ENCODE measurements at regions not wholly inside any gene's neighbourhood (a gene's known extent, or its start where the extent isn't known, plus 50 kb on each side); places are given as distances from the start of the nearest gene placed in this dataset.

DNA sequence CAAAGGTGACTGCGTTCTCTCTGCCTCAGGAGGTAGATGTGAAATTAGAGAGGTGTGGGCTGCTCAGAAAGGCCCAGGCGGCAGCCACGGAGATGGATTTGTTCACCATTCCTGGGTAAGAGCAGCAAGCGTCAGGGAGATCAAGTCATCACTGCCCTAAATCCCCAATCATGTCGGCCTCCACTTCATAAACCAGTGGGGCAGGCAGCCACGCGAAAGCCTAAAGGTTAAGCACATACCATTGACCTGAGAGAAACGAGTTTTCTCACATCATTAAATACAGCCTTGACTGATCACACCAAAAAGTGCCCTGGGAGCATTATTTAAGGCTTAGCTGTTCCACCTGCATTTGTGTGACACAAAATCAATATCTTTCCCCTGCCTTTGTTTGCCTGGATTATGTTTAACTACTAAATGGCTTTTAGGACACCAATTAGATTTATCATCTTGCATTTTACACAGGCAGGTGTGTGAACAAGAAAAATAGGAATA, 50.7 kb upstream of the FOXB1 start:
- peak; percentile 91 for DNase-seq

- no peak for DNase-seq
These were observed 51.2 kb upstream of the FOXB1 start for GRCh38 chr15:59952960-59953359.

- no peak for DNase-seq
These were observed 53.3 kb upstream of the FOXB1 start for GRCh38 chr15:59950603-59951388.

- no peak for DNase-seq
These were observed 55.0 kb upstream of the FOXB1 start for GRCh38 chr15:59948924-59949613.

DNA sequence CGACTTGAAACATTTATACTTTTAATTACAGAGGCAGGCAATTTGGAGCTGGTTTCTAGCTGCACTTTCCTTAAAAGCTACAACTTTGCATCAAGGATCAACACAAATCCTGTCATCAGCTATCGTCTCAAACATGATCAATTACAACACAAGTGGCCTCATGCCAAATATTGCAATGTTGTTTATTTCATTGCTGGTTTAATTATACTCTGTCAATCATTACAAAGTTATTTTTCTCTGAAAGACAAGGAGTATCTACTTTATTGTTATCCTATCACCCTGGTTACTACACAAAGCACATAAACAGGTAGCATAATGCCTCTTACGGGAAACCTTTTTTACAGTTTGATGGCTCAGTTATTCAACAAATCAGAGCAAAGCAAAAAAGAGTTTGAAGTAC, 58.0 kb upstream of the FOXB1 start:
- no peak for DNase-seq

GRCh38 chr15:59945036-59945435, 59.1 kb upstream of the FOXB1 start:
- DNase-seq: no peak

- no peak for DNase-seq
These were observed 62.5 kb upstream of the FOXB1 start for GRCh38 chr15:59941612-59942011.

DNA sequence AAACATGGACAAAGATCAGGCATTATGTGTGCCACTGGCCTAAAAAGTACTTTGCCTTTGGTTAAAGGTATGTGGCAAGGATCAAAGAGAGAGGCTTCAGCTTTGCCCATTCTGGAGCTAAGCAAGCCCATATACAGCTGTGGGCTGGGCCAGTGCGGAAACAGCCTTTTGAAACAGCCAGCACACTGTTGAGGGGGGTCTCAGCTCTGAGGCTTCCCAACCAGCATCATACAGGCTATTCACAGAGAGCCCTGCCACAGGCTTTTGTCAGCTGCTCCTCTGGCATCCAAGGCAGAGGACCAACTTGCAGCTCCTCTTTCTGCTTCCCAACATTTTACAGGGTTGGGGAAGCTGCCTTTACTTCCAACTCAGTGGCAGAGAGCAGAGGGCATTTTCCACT, 63.2 kb upstream of the FOXB1 start:
- DNase-seq: no peak

DNA sequence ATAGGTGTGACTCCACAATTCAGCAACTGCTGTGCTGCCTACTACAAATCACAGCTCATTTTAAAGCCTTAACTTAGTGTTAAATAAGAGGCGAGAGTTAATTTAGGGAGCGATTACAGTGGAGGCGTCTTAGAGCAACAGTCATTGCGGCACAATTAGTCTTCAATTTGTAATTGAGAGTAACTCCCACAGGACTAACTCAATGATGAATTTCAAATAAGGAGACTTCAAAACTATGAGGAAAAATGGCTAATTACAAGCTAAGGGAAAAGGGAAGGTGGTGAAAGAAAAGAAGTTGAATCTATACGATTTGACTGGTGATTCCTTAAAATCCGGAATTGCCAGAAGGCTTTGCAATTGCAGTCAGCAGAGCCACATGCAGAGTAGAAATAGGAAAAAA, 63.7 kb upstream of the FOXB1 start:
- DNase-seq: no peak

DNA sequence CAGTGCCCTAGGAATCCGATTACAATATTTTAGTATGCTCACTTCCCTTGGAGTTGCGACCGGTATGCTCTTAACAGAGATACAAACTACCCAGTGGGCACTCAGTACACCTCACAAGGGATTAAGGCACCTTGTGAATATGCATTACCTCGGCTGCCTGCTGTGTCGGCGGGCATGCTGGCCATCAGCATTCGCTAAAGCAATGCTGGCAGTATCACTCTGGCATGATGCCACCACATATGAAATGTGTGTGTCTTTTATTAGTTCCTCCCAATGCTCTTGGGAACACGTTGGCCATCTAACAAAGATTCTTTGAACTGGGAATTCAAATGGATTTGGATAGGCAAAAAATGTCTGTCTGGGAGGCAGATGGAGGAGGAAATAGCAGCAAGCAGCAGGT, 67.4 kb upstream of the FOXB1 start:
- DNase-seq: peak; percentile 16

DNA sequence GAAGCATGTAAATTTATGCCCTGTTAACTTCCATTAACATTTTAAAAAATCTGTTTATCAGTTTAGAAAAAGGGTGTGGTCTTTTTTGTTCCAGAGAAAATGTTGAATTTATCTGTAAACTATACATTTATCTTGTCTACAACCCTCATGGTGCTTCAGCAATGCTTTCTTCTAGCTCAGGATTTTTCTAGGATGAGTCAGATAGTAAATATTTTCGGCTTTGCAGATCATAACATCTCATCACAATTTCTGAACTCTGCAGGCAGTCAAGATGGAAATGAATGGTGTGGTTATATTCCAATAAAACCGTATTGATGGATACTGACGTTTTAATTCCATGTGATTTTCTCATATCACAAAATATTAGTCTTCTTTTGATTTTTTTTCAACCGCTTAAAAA, 70.5 kb upstream of the FOXB1 start:
- no peak for DNase-seq

DNA sequence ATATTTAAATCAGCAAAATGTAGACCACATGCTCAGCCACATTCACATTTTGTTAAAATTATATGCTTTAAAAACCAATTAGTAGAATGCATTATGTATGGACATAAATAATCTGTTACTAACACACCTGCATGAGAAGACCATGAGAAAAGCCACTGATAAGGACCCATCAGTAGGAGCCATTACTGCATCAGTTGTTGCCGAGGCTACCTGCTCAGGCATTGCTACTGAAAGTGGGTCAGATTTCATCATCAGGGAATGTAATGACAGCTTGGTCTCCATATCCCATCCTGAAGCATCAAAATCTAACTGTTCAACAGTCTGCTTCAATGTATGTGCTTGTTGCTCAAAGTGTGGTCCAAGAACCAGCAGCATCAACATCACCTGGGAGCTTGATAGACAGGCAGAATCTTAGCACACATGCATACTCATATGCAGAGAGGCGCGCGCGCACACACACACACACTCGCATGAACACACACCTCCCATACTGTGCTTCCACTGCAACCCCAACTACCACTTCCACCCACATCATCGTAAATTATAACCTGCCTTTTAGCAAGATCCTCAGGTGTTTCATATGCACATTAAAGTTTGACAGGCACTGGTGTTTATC, 72.4 kb upstream of the FOXB1 start:
- DNase-seq: no peak

- DNase-seq: no peak
These were observed 79.1 kb upstream of the FOXB1 start for GRCh38 chr15:59924812-59925522.

- no peak for DNase-seq
These were observed 80.0 kb upstream of the FOXB1 start for GRCh38 chr15:59924096-59924495.

DNA sequence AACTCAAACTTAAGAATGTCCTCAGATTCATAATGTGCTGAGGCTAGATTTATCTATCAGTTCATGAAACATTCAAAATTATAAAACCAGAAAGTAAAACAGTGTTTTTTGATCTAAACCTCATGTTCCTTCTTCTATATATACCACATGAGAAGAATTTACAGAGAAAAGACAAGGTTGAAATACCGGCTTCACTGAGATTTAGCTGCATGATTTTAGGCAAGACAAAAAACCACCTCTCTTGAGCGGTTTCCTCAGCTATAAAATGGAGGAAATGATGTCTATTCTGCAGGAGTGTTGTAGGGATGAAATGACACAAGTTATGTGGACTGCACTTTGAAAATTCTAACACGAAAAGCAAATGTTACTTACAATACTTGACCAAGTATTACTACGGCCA, 80.6 kb upstream of the FOXB1 start:
- DNase-seq: no peak

DNA sequence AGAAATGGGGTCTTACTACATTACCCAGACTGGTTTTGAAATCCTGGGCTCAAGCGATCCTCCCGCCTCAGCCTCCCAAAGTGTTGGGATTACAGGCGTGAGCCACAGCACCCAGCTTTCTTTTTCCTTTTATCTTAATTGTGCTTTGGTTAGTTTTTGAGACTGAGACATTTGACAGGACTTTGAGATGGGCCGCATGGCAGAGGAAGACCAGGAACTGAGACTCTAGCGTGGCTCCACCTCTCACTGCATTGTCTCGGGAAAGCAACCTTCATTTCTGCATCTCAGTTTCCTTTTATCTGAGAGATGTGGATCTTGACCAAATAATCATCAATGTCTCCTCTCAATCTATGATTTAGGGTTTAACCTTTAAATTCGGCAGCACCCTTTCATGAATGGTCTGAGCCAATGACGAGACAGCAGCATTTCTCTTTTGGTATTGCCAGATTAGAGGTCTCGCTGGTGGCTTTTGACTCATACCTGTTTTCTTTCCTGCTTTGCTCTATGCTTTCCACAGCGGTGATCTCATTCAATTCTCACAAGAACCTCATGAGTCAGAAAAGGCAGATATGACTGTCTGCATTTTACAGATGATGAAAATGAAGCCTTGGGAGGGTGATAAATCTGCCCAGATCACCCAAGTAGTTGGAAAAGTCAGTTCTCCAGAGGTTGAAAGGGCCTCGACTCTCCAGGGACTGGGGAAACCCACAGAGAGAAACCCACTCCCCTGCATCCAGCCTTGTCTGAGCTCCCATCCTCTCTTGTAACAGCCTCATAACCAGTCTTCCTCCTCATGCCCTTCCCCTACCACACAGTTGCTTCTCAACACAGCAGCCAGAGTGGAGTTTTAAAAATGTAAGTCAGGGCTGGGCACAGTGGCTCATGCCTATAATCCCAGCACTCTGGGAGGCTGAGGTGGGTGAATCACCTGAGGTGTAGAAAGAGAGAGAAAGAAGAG, 84.8 kb upstream of the FOXB1 start:
- no peak for DNase-seq

DNA sequence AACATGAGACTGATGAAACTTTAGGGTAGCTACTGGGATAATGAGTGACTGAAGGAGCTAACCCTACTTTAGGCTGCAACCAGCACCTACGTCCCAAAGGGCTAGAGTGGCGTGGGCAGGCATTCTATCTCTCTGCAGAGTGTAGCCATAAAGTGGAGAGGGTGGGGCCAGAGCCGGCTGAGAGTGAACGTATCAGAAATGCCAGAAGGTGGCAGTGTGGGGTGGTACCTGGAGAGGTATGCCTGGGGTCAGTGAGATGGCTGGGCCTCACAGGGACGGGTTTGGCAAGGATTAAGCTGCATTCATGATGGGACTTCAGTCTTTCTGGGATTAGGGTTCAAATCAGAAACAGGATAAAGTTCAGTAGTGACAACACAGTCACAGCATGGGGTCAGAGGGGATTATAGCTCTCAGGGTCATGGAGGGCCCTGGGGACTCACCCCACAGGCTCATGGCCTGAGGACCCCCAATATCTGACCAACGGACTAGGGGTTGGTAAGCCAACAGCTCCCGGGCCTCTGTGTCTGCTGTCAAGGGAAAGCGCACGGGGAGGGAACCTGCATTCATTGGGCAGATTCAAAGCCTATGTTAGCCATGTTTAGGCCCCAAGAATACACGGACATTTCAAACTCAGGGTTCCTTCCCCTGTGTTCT, 86.5 kb upstream of the FOXB1 start:
- DNase-seq: peak; percentile 81

GRCh38 chr15:59906046-59906445, 98.1 kb upstream of the FOXB1 start:
- DNase-seq: no peak

GRCh38 chr15:59905176-59905575, 98.9 kb upstream of the FOXB1 start:
- DNase-seq: no peak

DNA sequence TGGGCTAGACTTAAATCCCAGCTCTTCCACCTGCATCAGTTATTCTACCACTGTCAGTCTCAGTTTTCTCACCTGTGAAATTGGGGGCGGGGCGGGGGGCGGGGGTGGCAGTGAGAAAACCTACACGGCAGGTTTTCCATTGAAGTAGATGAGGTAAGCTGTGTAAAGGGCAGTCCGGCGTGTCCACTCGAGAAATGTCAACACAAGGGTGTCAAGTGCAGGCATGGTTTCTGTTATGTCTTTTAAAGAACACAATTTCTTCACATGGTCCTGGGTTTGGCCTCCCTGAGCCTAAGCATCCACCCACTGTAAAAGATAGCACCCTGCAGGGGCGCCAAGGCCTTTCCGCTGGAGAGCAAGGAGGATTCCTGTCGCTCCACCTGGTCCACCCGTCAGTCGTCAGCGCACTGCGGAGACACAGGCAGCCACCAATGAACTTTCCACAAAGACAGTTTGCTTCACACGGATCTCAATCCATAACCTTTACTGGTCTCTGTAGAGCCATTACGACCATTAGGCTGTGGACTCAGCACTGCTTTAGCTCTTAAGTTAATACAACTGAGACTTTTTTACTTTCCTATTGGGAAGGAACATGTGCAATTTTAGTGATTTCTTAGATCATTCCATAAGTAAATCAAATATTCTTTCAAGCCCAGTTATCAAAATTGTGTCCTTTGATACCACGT, 99.5 kb upstream of the FOXB1 start:
- DNase-seq: no peak

DNA sequence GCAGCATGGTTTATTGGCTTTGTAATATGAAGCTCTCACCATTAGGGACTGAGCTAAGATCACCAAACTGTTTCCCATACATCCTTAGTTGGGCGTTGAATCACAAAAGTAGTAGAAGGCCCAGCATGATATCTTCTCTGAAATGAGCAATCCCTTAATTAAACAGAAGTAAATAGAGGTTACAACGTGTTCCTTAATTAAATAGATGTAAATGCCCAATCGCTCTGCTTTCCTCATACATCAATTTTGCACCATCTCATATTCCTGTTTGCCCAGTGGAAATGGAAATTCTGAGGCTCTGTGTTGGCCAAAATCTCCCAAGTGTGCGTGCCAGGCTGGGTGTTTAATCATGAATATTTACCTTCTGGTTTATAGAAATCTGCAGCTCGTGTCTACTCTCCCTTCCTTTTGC, 107.4 kb upstream of the FOXB1 start:
- peak; percentile 43 for DNase-seq

Data from COR-L47 (cell line).